NCI-H460 (cell line): ENCODE measurements at regions not wholly inside any gene's neighbourhood (a gene's known extent, or its start where the extent isn't known, plus 50 kb on each side); places are given as distances from the start of the nearest gene placed in this dataset.

Experiments
- DNase-seq: peaks from one replicate; pipeline ENCODE4 v3.0.0-alpha.2; 2016; ENCODE audit warnings: low read depth; ENCODE audit errors: extremely low read depth
- small RNA-seq, 2 experiments: library from RNA; depleted of rRNA; stranded (forward); fragments of <200 nt; gene quantifications; one replicate each; pipeline ENCODE3, GENCODE V24; 2014

DNA sequence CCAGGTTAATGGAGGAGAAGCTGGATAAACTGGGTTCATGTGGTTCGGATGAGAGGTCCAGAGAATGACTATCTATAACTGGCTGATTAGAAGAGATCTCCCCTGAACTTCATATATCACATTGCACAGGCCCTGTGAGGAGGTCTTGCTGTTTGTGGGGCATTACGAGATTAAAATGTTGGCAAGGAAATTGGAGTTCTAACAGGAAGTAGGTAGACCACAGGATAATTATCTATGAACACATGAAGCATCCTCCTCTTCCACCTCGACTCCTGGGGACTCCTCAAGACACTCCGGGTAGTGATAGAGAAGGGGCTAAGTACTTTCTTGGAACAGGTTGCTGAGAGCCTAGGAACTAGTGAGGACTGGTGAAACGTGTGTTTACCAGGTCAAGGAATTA, 418.8 kb downstream of the KCNH5 start:
- no peak for DNase-seq

DNA sequence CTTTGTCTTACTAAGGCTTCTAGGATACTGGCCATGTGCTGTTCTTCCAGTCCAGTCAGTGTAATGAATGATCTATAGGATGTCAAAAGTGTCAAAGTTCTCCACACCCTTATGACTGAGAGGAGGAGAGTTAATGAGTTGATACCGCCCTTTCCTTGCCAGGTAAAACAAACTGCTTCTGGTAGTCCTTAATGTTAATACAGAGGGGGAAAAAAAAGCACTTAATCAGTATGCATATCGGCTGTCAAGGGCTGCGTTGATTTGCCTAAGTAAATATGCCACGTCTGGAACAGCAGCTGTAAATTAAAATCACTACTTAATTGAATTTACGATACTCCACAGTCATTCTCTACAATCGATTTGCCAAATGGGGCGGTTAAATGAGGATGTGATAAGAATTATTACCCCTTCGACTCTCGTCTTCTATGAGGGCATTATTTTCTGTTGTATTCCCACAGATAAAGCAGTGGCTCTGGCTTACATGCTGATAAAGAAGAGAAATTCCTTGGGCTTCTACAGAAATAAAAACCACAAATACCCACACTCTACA, 416.0 kb downstream of the KCNH5 start:
- no peak for DNase-seq

DNA sequence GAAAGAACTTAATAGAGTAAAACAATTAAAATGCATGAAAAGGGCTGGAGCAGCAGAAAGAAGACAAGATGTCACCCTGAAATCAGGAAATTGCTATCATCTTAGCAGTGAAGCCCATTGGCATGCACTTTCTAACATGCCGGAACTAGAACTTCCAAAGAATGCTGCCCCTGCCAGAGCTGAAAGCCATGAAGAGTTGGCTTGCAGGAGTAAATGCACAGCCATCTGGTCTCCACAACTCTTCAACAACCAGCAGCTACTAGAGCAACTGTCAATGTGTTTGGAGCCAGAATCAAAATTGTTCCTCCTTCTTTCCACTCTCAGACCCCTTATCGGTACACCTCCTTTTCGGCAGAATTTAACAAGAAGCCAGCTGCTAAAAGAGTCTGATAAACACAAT, 414.1 kb downstream of the KCNH5 start:
- DNase-seq: no peak

GRCh38 chr14:62632771-62633170, 412.5 kb downstream of the KCNH5 start:
- no peak for DNase-seq

DNA sequence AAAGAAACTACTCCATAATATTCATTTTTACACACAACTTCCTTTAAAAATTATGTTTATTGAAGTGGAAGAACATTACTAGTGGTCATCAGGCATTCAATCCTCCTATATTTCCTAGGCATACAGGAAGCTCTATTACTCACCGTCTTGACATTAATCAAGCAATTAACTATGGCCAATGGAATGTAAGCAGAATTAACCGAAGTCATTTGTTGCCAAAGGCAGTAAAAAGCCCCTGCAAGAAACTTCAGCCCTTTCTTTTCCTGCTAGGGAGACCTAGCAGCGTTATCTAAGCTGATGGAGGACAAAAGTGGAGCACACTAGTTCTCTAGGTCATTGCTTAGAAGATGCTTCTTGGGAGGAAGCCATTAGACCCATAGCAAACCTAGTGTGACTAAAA, 399.6 kb downstream of the KCNH5 start:
- no peak for DNase-seq

Small RNAs in the stretch of these regions (small RNA-seq; reads per million reads assigned to genes)
- 0 reads per million in 2 experiments for gene AL389895.1
